GM19324 (cell line): ENCODE measurements at regions not wholly inside any gene's neighbourhood (a gene's known extent, or its start where the extent isn't known, plus 50 kb on each side); places are given as distances from the start of the nearest gene placed in this dataset.

Experiments
- ATAC-seq: cut with Tn5 transposase; IDR thresholded peaks from one replicate; pipeline ENCODE4 v1.9.1; 2021; ENCODE audit warnings: mild to moderate bottlenecking, moderate library complexity; ENCODE audit not compliant: unreplicated experiment, low FRiP score

DNA sequence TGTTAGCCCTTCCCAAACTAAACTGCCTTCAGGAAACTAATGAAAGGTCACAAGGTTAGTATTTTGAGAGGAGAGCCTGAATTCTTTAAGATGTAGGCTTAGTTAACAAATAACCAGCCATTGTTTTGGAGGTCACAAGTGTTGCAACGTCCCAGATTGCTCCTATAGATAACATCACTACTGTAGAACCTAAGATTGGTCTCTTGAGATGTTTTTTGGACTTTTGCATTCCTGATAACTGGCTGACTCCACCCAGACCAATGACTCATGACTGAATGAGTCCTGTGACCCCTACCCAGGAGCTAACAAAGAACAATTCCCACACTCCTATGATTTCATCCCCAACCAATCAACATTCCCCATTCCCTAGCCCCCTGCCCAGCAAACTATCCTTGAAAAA is 178.8 kb downstream of the SCP2D1 start:
- ATAC-seq, result no peak

DNA sequence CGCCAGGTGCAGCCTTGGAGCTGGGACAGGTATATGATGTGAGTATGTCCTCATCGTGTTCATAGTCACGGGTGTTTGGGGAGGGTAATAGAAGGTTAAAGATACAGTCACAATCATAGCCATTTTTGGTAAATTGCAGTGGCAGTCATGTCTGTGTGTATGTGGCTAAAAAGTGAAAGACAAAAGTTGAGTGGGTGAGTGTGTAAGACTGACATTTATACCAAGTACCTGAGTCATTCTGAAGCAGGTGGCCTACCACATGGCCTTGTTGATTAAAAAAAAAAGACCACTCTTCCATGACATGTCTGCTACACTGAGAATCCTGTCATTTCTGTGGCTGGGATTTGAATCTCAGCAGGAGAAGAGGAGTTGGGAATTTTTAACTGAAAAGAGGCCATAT is 181.9 kb downstream of the SCP2D1 start:
- ATAC-seq, result no peak

GRCh38 chr20:18999086-18999485 is 185.5 kb downstream of the SCP2D1 start:
- no peak for ATAC-seq

DNA sequence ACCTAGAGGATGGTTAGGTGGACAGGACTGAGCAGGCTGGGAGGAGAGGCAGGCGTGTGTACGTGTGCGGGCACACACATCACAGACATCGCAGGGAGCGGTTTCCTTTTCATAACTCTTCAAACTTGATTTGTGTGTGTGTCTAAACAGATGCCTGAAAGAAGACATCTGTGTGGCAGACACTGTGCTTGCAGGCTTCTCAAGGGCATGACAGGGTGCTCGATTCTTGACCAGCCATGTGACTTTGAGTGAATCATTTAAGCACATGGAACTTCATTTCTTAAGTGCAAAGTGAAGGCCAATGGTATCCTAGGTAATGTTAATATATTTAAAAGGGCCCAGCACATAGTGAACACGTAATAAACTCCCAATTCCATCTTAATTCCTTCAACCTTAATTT is 186.5 kb downstream of the SCP2D1 start:
- ATAC-seq, result no peak

DNA sequence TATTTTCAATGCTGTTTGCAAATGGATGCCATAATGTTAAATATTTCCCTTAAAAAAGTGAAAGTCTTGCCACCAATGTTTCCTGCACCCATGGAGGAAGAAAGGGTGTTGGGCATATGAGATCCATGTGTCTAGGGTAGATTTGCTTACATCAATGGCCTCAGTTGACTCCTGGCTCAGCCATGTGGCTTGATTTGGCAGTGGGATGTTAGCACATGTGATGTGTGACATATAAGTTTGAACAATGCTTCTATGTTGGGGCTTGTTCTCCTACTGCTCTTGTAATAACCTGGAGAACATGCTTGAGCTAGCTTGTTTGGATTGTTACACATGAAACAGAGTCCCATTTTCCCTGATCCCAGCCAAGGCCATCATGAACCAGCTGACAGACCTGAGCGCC is 187.6 kb downstream of the SCP2D1 start:
- ATAC-seq, result no peak

- ATAC-seq, result no peak
These were observed 190.1 kb downstream of the SCP2D1 start for GRCh38 chr20:19003366-19004336.

- no peak for ATAC-seq
These were observed 191.4 kb downstream of the SCP2D1 start for GRCh38 chr20:19004975-19005374.

DNA sequence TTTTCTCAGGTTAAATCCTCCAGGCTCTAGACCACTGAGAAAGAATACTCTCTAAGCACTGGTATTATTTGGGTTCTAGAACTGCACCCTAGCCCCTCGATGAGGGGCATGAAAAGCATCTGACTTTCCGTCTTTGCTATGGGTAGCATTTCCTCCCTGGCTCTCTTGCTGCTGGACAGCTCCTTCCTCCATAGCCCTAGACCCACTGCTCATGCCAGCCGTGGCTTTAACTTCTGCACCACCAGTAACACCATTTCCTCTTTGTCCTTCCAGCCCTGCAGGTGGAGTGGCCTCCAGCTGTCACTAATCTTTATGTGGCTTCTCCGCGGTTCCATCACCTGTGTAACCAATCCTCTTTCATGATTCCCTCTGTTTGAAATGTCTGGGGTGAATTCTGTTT is 194.9 kb downstream of the SCP2D1 start:
- ATAC-seq, result no peak

DNA sequence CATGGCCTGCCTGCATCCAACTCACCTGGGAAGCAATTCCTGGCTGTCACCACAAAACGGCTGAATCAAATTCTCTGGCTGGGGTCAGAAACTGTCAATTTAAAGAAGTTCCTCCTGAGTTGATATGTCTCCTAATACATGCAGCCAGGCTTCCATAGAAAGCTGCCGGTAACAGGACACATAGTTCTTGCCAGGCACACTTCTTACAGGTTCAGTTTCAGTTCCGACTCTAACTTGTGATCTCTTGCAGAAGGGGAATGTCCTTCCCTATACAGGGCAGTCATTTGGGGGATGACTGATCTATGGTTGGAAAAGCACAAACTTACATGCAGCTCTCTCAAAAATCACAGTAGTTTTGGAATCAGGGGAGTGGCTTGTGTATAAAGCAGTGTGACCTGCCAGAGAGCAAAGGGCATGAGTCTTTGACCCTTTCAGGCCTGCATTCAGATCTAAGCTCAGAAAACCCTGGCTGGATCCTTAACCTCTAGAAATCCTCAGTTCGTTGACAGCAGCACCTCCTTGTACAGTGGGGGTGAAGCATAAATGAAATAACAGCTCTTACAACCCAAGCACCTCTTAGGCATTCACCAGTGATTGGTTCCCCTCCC is 195.6 kb downstream of the SCP2D1 start:
- ATAC-seq, result no peak

- no peak for ATAC-seq
These were observed 199.1 kb downstream of the SCP2D1 start for GRCh38 chr20:19012676-19013075.

DNA sequence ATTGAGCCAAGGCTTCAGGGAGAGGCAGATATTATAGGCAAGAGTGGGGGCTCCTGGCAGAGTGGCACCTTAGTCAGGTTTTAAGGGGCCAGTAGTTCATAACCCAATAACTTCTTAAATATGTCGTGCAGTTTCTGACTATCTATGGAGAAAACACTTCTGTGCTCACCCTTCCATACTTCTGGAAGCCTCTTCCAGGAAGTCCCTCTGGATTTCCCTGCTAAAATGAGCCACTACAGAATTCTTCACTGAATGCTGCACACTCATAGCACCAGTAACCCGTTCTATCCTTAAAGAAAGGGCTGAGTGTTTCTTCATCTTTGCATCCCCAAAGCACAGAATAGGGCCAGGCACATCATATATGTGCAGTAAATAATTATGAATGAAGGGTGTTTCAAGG is 198.5 kb upstream of the SLC24A3 start:
- ATAC-seq, result no peak

GRCh38 chr20:19015351-19016139 is 196.9 kb upstream of the SLC24A3 start:
- ATAC-seq, result no peak

DNA sequence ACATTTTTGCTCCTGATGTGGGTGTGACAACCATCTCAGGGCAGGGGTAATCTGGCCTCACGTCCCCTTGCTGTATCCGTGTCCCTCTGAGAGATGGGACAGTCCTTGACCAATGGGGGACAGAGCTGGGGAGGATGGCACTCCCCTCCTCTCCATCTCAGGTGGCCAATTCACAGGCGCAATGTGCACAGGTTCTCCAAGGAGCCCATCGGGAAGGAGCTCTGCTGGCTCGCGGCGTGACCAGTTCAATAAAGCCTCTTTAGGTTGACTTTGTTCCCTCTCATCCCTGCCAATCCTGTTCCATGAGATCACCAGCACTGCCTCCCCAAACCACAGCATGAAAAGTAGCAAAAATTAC is 196.3 kb upstream of the SLC24A3 start:
- no peak for ATAC-seq

- no peak for ATAC-seq
These were observed 195.2 kb upstream of the SLC24A3 start for GRCh38 chr20:19017104-19017690.

GRCh38 chr20:19018881-19019280 is 193.6 kb upstream of the SLC24A3 start:
- ATAC-seq, result no peak

DNA sequence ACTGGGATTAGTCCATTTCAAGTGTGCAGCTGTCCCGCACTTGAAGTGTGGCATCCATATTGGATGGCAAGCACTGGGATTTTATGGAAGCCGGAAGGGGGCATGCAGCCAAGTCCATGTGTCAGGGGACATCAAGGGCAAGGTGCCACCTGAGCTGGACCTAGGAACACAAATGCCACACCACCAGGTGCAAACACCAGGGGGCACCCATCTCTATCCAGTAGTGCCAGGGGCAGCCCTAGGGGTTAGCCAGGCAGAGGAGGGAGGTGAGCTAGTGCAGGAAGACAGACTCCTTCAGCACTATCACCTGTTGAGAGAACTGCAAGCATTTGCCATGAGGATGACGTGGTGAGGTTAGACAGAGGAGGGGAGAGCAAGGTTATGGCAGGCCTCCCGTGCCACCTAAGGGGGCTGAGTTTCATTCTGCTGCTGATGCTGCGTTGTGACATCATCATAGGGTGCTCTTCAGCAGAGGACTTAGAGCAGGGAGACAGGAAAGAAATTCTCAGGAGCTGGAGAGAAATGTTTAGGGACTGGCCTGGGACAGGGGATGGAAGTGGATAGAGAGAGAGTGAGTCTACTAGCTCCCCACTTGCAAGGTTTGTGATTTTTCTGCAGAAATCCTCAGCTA is 192.6 kb upstream of the SLC24A3 start:
- no peak for ATAC-seq

GRCh38 chr20:19021406-19022117 is 190.9 kb upstream of the SLC24A3 start:
- no peak for ATAC-seq

DNA sequence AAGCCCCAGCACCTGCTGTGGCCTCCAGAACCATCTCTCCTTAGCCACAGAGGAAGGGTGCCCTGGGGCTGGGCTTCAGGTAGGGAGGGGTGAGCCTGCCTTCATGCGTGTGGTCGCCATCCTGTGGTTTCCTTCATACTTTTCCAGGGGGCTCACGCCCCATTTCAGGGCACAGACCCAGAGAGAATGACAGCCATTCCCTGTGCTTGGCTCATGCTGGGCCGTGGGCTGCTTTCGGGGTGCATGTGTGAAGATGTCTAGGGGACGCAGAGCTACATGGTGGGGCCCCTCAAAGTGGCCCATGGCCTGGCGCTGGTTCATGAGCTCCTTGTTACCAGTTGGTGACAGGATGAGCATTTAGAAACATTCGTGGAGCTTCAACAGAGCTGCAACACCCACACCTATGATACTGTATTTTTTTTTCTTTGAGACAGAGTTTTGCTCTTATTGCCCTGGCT is 190.3 kb upstream of the SLC24A3 start:
- ATAC-seq, result no peak

- no peak for ATAC-seq
These were observed 189.5 kb upstream of the SLC24A3 start for GRCh38 chr20:19022791-19023448.
